AG09309 (cell line): ENCODE measurements at regions not wholly inside any gene's neighbourhood (a gene's known extent, or its start where the extent isn't known, plus 50 kb on each side); places are given as distances from the start of the nearest gene placed in this dataset.
"Not testable (repeated sequence)": the region's sequence is repeated elsewhere in the genome, so short reads cannot be mapped to it uniquely, and the experiment has no call there.

Experiments used
- DNase-seq: peaks from one replicate; pipeline ENCODE4 v3.0.0-alpha.2; 2010; ENCODE audit warnings: low read depth
- H3K4me3 ChIP-seq: 2 replicates; pipeline ENCODE4 v1.5.1; 2011; ENCODE audit warnings: mild to moderate bottlenecking, low read depth, low read length, moderate library complexity; ENCODE audit not compliant: control insufficient read depth
- CTCF ChIP-seq: IDR thresholded peaks from 2 replicates; pipeline ENCODE4 v1.5.1; 2011; ENCODE audit warnings: mild to moderate bottlenecking, low read depth, low read length, inconsistent platforms; ENCODE audit not compliant: insufficient read depth, control insufficient read depth; ENCODE audit errors: missing control alignments

GRCh38 chr18:22826726-22827125 lies 106.4 kb upstream of the RBBP8 start:
- DNase-seq, result no peak
- no peak for TF ChIP-seq CTCF
- H3K4me3 ChIP-seq, result no peak overlapping the region

- no peak for DNase-seq
- no peak overlapping the region for H3K4me3 ChIP-seq
- no peak for TF ChIP-seq CTCF
These were observed 105.9 kb upstream of the RBBP8 start for GRCh38 chr18:22827216-22827615.

GRCh38 chr18:22827741-22828140 lies 105.4 kb upstream of the RBBP8 start:
- no peak overlapping the region for H3K4me3 ChIP-seq
- no peak for DNase-seq
- TF ChIP-seq CTCF, result no peak

- DNase-seq, result no peak
- no peak overlapping the region for H3K4me3 ChIP-seq
- TF ChIP-seq CTCF, result no peak
These were observed 105.0 kb upstream of the RBBP8 start for GRCh38 chr18:22828171-22828570.

GRCh38 chr18:22828583-22828982 lies 104.5 kb upstream of the RBBP8 start:
- DNase-seq, H3K4me3 ChIP-seq: not testable (repeated sequence)

- H3K4me3 ChIP-seq, result no peak overlapping the region
- DNase-seq, result no peak
- TF ChIP-seq CTCF, result no peak
These were observed 103.3 kb upstream of the RBBP8 start for GRCh38 chr18:22829781-22830180.

- no peak overlapping the region for H3K4me3 ChIP-seq
- DNase-seq, result no peak
- TF ChIP-seq CTCF, result no peak
These were observed 102.6 kb upstream of the RBBP8 start for GRCh38 chr18:22830511-22830910.
